GM21576 (cell line): ENCODE measurements at regions not wholly inside any gene's neighbourhood (a gene's known extent, or its start where the extent isn't known, plus 50 kb on each side); places are given as distances from the start of the nearest gene placed in this dataset.

ENCODE experiments used
- ATAC-seq: cut with Tn5 transposase; IDR thresholded peaks from one replicate; pipeline ENCODE4 v1.9.1; 2021; ENCODE audit warnings: mild to moderate bottlenecking, moderate library complexity; ENCODE audit not compliant: unreplicated experiment

- ATAC-seq = no peak
Measured at GRCh38 chr4:100806988-100807387, 289.2 kb upstream of the EMCN start.

GRCh38 chr4:100805538-100805937 lies 287.7 kb upstream of the EMCN start:
- ATAC-seq = no peak

DNA sequence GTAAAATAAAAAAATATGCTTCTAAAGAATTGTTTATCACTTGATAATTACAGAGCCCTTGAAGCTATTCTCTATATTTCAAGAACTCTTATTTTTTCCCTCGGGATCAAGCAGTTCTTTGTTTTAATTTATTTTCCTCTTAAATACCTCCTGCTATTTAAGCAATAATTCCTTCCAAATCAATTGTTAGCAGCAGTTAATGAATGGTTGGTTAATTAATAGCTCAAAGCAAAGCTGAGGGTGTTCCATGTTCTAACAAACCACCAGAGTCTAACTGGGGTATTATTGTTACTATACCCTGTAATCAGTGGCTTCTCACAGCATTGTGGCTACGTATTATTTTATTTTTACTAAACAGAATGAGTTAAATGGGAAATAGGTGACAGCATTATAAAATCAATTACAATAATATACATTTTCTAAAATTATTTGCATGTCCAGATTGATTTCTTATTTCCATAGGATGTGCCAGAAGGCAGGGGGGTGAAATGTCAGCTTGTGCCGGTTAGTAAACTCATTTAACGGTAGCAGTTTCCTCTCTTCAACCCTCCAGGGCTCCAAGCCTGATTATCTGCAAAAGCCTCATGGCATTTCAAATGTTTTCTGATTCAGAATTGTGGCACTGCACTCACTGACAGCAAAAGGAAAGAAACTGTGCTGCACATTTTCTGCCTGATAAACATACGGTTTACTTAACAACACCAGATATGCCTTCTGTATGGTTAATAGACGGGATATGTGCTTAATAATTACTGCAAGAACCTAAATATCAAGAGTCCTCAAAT lies 286.9 kb upstream of the EMCN start:
- no peak for ATAC-seq

GRCh38 chr4:100803751-100804150 lies 285.9 kb upstream of the EMCN start:
- no peak for ATAC-seq

DNA sequence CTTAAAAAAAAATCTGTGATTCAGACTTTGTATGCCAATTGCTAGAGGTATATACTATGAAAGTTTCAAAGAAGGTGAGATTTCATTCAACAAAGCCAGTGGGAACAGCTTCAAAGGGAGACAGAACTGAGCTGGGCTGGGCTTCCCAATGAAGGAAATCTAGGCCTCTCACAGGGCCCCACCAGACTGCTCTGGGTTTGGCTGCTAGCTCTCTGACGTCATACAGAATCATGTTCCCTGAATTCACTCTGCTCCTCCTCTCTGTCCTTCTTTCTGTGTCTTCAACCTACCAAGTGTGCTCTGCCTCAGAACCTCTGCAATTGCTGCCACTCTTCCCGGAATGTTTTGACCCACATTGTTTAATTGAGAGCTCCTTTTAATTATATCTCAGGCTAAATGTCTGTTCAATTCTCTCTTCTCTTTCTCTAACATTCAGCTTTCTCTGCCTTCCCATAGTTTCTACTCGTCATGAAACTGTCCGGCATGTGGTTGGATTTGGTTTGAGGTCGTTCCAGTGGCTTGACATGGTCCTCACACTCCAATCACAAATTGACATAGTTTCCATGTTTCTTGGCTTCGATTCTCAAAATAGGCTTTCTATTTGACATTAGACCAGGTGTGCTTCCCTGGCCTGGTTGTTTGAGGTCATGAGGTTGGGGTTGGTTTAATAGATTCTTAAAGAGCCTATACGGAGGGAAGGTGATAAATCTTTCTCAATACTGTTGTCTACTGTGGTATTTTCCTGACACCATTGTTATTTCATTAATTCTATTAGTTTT lies 282.1 kb upstream of the EMCN start:
- no peak for ATAC-seq

DNA sequence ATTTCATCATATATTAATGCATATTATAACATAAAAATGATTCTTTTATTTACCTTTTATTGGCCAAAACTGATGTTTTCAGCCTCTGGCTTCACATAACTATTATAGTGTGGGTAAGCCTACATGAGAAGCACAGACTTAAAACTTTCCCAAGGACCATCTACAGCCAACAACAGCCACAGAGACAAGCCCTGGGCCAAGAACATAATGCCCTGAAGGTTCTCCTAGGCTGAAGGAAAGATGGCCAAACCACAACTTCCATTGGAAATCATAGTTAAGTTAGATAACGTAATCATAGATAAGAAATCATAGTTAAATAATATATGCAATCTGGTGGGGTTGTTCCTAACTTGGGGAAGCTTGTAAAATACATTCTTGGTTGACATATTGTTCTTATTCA lies 280.0 kb upstream of the EMCN start:
- ATAC-seq = no peak

GRCh38 chr4:100797356-100797755 lies 279.5 kb upstream of the EMCN start:
- ATAC-seq = no peak

DNA sequence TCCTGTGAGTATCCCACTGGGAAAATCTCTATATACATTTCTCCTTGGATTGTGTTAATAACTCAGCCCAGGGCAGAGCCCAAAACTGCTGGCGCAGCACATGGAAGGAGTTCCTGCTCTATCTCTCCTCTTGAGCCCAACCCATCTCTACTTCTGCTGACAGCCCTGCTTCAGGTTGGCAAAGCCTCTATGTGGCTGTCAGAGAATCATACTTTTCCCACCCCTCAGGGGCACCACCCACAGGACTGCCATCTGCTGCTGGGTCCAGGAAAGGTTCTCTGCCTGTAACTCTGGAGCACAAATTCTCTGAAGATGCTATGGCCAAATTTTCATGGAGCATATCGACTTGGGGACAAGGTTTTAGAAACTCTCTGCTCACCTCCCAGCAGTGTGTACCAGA lies 278.5 kb upstream of the EMCN start:
- no peak for ATAC-seq

- no peak for ATAC-seq
Measured at GRCh38 chr4:100795581-100795980, 277.8 kb upstream of the EMCN start.

- no peak for ATAC-seq
Measured at GRCh38 chr4:100790836-100791615, 273.2 kb upstream of the EMCN start.

DNA sequence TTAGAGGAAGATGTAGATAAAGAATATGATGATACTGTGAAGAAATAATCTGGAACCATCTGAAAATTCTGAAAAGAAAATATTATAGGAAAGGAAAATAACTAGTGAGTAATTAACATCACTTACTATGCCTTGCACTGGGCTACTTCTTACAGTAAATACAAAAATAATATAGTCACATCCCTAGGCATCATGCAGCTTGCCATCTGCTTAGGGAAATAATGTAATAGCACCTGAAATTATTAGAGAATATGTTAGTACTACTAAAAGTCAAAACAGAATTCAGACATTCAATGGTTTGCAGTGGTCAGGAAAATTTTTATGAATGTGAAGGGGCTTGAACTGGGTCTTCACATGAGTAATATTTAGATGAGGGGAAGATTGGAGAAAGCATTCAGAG lies 272.2 kb upstream of the EMCN start:
- ATAC-seq = no peak

- ATAC-seq = no peak
Measured at GRCh38 chr4:100786481-100786880, 268.7 kb upstream of the EMCN start.

DNA sequence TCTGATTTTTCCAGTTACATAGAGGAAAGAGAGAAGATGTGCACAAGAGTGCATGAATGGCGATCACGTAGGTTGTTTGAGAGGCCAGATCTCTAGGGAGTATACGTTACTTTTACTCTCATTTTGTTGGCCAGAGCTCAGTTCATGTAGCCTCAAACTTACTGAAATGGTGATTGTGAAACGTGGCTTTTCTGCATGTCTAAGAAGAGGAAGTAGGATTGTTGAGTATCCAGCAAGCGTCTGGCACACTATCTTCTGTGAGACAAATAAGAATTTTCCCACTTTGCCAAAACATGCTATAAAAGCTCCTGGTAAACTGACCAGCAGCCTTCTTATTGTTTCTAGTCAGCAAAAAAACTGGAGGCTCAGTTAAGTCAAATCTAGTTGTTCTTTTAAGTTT lies 264.5 kb upstream of the EMCN start:
- ATAC-seq = no peak

GRCh38 chr4:100781435-100781834 lies 263.6 kb upstream of the EMCN start:
- ATAC-seq = no peak

GRCh38 chr4:100780126-100780525 lies 262.3 kb upstream of the EMCN start:
- no peak for ATAC-seq

DNA sequence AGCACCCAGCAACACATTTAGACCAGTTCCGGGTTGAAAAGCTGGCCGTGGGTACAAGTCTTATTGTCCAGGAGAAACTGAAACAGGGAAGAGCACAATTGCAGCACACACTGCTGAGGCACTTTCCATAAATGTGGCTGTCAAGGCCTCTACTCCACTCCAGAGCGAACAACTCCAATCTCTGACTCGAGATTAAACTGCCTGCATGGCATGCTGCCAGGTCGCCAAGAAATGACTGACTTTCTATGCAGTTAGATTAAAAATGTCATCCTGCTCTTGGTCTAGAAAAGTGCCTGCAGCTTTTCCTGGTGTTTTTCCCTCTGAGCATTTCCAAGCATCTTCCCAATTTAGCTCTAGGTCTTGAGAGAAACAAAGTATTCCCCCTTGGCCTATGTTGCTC lies 260.6 kb upstream of the EMCN start:
- ATAC-seq = no peak

DNA sequence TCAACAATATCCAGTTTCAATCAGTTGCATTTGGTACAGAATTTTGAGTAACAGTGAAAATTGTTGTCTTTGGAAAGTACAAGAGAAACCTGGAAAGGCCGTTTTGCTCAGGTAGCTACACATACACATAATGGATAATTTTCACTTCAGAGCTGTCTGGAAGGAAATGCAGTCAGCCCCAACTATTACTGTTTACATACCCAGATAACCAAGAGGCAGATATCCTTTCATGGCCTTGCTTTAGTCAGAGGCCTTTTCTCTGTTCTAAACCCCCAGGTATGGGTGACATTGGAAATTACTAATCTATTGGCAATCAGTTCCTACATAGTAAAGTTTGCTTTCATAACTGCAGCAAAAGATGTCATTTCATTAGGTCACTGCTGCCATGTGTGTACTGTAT lies 244.9 kb upstream of the EMCN start:
- ATAC-seq = no peak

DNA sequence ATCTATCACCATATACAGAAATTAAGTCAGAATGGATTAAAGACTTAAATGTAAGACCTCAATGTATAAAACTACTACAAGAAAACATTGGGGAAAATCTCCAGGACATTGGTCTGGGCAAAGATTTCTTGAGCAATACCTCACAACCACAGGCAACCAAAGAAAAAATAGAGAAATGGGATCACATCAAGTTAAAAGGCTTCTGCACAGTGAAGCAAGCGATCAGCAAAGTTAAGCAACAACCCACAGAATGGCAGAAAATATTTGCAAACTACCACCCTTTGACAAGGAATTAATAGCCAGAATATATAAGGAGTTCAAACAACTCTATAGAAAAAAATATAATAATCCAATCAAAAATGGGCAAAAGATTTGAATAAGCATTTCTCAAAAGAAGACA lies 236.9 kb upstream of the EMCN start:
- no peak for ATAC-seq

DNA sequence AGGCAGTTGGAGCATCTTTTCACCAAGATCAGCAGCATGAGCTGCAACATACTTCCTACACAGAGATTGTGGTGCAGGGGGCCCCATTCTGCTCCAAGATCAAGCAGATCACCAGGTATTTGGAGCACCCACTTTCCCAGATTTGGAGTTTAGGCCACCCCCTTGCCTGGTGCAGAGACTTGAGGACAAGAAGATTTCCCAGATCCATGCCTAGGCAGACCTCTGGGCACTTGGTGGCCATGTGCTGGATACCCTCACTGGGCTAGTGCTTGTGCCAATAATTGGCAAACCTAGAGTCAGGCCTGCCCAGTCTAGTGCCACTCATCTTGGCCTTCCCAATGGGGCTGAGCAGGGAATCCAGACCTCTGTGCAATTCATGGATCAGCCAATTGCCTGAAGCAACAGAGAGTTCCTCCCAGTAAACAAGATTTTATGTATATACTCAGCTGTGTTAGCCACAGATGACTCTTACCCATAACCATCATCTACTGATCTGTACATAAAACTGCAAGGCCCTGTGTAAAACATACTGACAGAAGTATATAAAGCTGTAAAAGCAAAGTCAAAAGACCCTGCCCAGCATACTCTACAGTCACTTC lies 228.4 kb upstream of the EMCN start:
- no peak for ATAC-seq

- ATAC-seq = no peak
Measured at GRCh38 chr4:100742045-100742444, 224.2 kb upstream of the EMCN start.

GRCh38 chr4:100739426-100739825 lies 221.6 kb upstream of the EMCN start:
- no peak for ATAC-seq
